ENCODE measurements at regions not wholly inside any gene's neighbourhood (a gene's known extent, or its start where the extent isn't known, plus 50 kb on each side); places are given as distances from the start of the nearest gene placed in this dataset.

- no peak for TF ChIP-seq CTCF (IDR thresholded peaks at IDR 0.05)
Observed at GRCh38 chr7:84274029-84274638, 79.5 kb upstream of the SEMA3A start.

- TF ChIP-seq CTCF (IDR thresholded peaks at IDR 0.05): no peak
Observed at GRCh38 chr7:84271543-84271942, 77.0 kb upstream of the SEMA3A start.

- TF ChIP-seq CTCF (IDR thresholded peaks at IDR 0.05): no peak
Observed at GRCh38 chr7:84264396-84264795, 69.8 kb upstream of the SEMA3A start.

- no peak for TF ChIP-seq CTCF (IDR thresholded peaks at IDR 0.05)
Observed at GRCh38 chr7:84263106-84263505, 68.5 kb upstream of the SEMA3A start.

- no peak for TF ChIP-seq CTCF (IDR thresholded peaks at IDR 0.05)
Observed at GRCh38 chr7:84261509-84261908, 66.9 kb upstream of the SEMA3A start.

GRCh38 chr7:84258628-84259027 is 64.0 kb upstream of the SEMA3A start:
- TF ChIP-seq CTCF (IDR thresholded peaks at IDR 0.05): no peak

- no peak for TF ChIP-seq CTCF (IDR thresholded peaks at IDR 0.05)
Observed at GRCh38 chr7:84256571-84256971, 62.0 kb upstream of the SEMA3A start.

- no peak for TF ChIP-seq CTCF (IDR thresholded peaks at IDR 0.05)
Observed at GRCh38 chr7:84251277-84251781, 56.7 kb upstream of the SEMA3A start.
